Cardiac muscle cell (in vitro differentiated cells and primary cell): ENCODE measurements at regions not wholly inside any gene's neighbourhood (a gene's known extent, or its start where the extent isn't known, plus 50 kb on each side); places are given as distances from the start of the nearest gene placed in this dataset.
A peak's percentile ranks its signal among the peaks of the same experiment; 100 is the strongest.
"Not testable (repeated sequence)": the region's sequence is repeated elsewhere in the genome, so short reads cannot be mapped to it uniquely, and the experiment has no call there.

ENCODE experiments used
- DNase-seq, 2 donors: peaks; one replicate each; pipeline versions ENCODE4 v3.0.0 to v3.0.0-alpha.2; 2010 to 2017; ENCODE audit warnings: low read depth in 1 of 2, low spot score in 1 of 2
- H3K27ac ChIP-seq: fragments of 200-600 bp; sonication (generic); 2 replicates; pipeline ENCODE4 v1.5.1; 2016
- H3K27me3 ChIP-seq: fragments of 200-600 bp; sonication (generic); 2 replicates; pipeline ENCODE4 v1.6.0; 2016; ENCODE audit warnings: control low read depth
- H3K36me3 ChIP-seq: fragments of 200-600 bp; sonication (generic); 2 replicates; pipeline ENCODE4 v1.5.1; 2016; ENCODE audit warnings: control low read depth
- H3K4me1 ChIP-seq: fragments of 200-600 bp; sonication (generic); 2 replicates; pipeline ENCODE4 v1.8.1; 2017; ENCODE audit warnings: low read depth, mild to moderate bottlenecking, mixed run types
- H3K4me3 ChIP-seq: fragments of 200-600 bp; sonication (generic); 2 replicates; pipeline ENCODE4 v1.5.1; 2016; ENCODE audit warnings: mild to moderate bottlenecking
- H3K9me3 ChIP-seq: fragments of 200-600 bp; sonication (generic); 2 replicates; pipeline ENCODE4 v1.5.1; 2017; ENCODE audit warnings: low read depth, mild to moderate bottlenecking, control low read depth
- CTCF ChIP-seq: IDR thresholded peaks from 2 replicates; pipeline ENCODE4 v1.5.1; 2012; ENCODE audit warnings: low read depth, mild to moderate bottlenecking, low read length

DNA sequence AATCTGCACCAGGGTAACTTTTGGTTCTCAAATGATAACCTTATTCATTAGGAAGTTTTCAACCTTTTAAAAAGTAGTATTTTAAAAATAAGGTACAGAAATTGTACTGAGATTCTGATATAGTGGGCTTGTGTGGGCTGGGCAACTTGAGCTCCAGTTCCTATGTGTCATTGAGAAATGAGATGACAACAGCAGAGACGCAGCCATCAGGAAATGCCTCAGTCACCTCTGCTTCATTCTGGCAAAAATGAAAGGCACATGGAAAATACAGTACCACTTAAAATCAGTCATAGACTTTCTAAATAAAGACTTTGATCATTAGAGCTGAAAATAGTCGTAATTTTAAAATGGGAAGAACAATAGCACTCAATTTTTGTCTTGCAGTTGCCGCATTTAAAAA lies 480.2 kb downstream of the PLK2 start:
- H3K27ac ChIP-seq: no peak overlapping the region
- H3K36me3 ChIP-seq: no peaks in the 10 kb centered on the region
- H3K4me3 ChIP-seq: no peak overlapping the region
- no peak for TF ChIP-seq CTCF
- DNase-seq: no peak
- H3K4me1 ChIP-seq: peaks cover 3% of the 10 kb centered on the region
- H3K27me3 ChIP-seq: no peaks in the 10 kb centered on the region
- H3K9me3 ChIP-seq: no peaks in the 10 kb centered on the region

GRCh38 chr5:57976506-57976905 lies 483.4 kb downstream of the PLK2 start:
- Histone ChIP-seq H3K4me1 (peaks cover 3% of the 10 kb centered on the region), H3K4me3 (no peak overlapping the region), H3K9me3 (no peaks in the 10 kb centered on the region), H3K27me3 (no peaks in the 10 kb centered on the region), H3K27ac (no peak overlapping the region), H3K36me3 (no peaks in the 10 kb centered on the region)
- no peak for DNase-seq
- TF ChIP-seq CTCF: no peak

GRCh38 chr5:57972099-57972498 lies 487.8 kb downstream of the PLK2 start:
- H3K4me3 ChIP-seq, H3K27ac ChIP-seq, H3K4me1 ChIP-seq, H3K9me3 ChIP-seq, H3K27me3 ChIP-seq, DNase-seq, H3K36me3 ChIP-seq: not testable (repeated sequence)

DNA sequence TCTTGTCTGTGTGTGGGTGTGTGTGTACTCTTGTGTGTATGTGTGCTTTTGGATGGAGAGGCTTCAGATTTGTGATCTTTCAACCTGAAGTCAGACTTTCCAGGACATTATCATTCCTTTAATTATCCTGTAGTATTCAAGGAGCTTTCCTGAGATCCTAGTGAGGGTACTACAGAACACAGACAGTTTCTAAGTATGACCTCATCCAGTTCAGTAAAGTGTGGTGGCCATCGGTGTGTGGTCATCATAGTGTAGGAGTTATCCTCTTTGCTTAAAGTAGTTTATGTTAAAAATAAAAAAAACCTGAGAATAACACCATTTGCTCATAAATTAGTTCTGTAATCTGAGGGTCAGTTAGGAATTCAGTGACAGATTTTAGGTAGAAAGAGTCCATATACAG lies 478.0 kb upstream of the ACTBL2 start:
- H3K27ac ChIP-seq: no peak overlapping the region
- no peak for DNase-seq
- no peaks in the 10 kb centered on the region for H3K9me3 ChIP-seq
- TF ChIP-seq CTCF: no peak
- no peak overlapping the region for H3K4me3 ChIP-seq
- no peaks in the 10 kb centered on the region for H3K36me3 ChIP-seq
- H3K27me3 ChIP-seq: no peaks in the 10 kb centered on the region
- H3K4me1 ChIP-seq: no peaks in the 10 kb centered on the region

DNA sequence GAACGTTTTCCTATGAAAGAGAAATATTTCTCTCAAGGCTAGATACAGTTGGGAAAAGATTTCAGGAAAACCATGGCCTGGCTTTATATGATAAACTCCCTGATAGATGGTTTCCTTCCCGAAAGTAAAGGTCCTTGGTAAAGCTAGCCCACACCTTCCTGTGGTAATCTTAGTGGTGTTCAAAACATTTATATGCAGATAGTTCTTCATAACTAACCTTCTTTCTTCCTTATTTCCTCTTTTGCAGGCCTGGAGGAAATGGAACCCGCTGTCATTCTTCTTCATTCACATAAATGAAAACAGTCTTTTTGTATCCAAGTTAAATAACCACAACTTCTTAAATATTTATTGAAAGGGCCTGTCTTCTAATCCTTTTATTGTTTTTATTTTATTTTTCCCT lies 474.0 kb upstream of the ACTBL2 start:
- no peak overlapping the region for H3K4me3 ChIP-seq
- H3K4me1 ChIP-seq: peaks cover 5% of the 10 kb centered on the region
- no peak for DNase-seq
- TF ChIP-seq CTCF: no peak
- no peaks in the 10 kb centered on the region for H3K27me3 ChIP-seq
- no peaks in the 10 kb centered on the region for H3K9me3 ChIP-seq
- H3K27ac ChIP-seq: no peak overlapping the region
- no peaks in the 10 kb centered on the region for H3K36me3 ChIP-seq

GRCh38 chr5:57955511-57955910 lies 472.9 kb upstream of the ACTBL2 start:
- no peaks in the 10 kb centered on the region for H3K9me3 ChIP-seq
- H3K27ac ChIP-seq: no peak overlapping the region
- peak in 1 of 2 donors; percentile 3 for DNase-seq
- no peak for TF ChIP-seq CTCF
- H3K36me3 ChIP-seq: no peaks in the 10 kb centered on the region
- peaks cover 5% of the 10 kb centered on the region for H3K4me1 ChIP-seq
- H3K27me3 ChIP-seq: no peaks in the 10 kb centered on the region
- no peak overlapping the region for H3K4me3 ChIP-seq
